ENCODE measurements at regions not wholly inside any gene's neighbourhood (a gene's known extent, or its start where the extent isn't known, plus 50 kb on each side); places are given as distances from the start of the nearest gene placed in this dataset.
"Not testable (repeated sequence)": the region's sequence is repeated elsewhere in the genome, so short reads cannot be mapped to it uniquely, and the experiment has no call there.

DNA sequence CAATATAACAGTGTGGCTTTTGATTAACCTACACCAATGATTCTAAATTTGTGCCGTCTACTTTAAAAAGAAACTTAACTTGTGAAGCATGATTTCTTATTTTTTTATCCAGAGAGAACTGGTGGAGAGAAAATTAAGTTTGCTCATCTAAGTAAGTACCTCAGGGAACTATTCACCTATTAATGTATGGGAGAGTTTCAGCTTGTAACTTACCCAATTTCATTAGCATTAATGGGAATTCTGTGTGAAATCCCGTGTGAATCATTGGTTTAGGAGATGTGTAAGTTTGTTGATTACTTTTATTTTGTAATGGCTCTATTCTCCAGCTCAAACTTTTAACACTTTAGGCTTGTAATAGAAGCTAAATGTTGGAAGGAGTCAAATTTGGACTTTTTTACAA lies 1061.5 kb downstream of the TDRD15 start:
- no peaks in the 10 kb centered on the region for H3K9me3 ChIP-seq (ENCODE audit: low read depth)
- no peaks in the 10 kb centered on the region for H3F3A ChIP-seq (ENCODE audit: low read depth)
- TF ChIP-seq EZH2 (IDR thresholded peaks at IDR 0.05) (no peak), EZH2phosphoT487 (IDR thresholded peaks at IDR 0.05) (no peak)
- TF ChIP-seq, protein P1, sequence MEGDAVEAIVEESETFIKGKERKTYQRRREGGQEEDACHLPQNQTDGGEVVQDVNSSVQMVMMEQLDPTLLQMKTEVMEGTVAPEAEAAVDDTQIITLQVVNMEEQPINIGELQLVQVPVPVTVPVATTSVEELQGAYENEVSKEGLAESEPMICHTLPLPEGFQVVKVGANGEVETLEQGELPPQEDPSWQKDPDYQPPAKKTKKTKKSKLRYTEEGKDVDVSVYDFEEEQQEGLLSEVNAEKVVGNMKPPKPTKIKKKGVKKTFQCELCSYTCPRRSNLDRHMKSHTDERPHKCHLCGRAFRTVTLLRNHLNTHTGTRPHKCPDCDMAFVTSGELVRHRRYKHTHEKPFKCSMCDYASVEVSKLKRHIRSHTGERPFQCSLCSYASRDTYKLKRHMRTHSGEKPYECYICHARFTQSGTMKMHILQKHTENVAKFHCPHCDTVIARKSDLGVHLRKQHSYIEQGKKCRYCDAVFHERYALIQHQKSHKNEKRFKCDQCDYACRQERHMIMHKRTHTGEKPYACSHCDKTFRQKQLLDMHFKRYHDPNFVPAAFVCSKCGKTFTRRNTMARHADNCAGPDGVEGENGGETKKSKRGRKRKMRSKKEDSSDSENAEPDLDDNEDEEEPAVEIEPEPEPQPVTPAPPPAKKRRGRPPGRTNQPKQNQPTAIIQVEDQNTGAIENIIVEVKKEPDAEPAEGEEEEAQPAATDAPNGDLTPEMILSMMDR (IDR thresholded peaks at IDR 0.05) = no peak
- no peak overlapping the region for H3K4me2 ChIP-seq
- no peaks in the 10 kb centered on the region for H4K20me1 ChIP-seq (ENCODE audit: low read depth)
- no peak overlapping the region for H2AFZ ChIP-seq (replicated peaks)
- no peak overlapping the region for H3K27ac ChIP-seq
- Mint-ChIP-seq H3K27me3 (ENCODE audit: insufficient read depth, low read depth) (no peaks in the 10 kb centered on the region), H3K36me3 (no peaks in the 10 kb centered on the region), H3K4me3 (no peak overlapping the region), H3K9me3 (peaks cover 5% of the 10 kb centered on the region), H3K4me1 (no peaks in the 10 kb centered on the region), H3K27ac (no peak overlapping the region)
- H3K36me3 ChIP-seq = no peaks in the 10 kb centered on the region
- DNase-seq (ENCODE audit: low spot score) = no peak
- H3K4me1 ChIP-seq = no peaks in the 10 kb centered on the region
- no peaks in the 10 kb centered on the region for H3K27me3 ChIP-seq
- H3K4me3 ChIP-seq = no peak overlapping the region
- no peaks in the 10 kb centered on the region for H3K79me2 ChIP-seq (ENCODE audit: low read depth)
- H3K9ac ChIP-seq = no peak overlapping the region

DNA sequence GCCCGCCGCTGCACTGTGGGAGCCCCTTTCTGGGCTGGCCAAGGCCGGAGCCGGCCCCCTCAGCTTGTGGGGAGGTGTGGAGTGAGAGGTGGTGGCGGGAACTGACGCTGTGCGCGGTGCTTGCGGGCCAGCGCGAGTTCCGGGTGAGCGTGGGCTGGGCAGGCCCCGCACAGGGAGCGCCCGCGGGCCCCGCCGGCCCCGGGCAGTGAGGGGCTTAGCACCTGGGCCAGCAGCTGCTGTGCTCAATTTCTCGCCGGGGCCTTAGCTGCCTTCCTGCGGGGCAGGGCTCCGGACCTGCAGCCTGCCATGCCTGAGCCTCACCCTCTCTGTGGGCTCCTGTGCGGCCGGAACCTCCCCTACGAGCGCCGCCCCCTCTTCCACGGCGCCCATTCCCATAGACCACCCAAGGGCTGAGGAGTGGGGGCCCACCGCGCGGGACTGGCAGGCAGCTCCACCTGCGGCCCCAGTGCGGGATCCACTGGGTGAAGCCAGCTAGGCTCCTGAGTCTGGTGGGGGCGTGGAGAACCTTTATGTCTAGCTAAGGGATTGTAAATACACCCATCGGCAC lies 1062.6 kb downstream of the TDRD15 start:
- not testable (repeated sequence) for H3K36me3 Mint-ChIP-seq; H3K36me3 ChIP-seq; H3K9me3 ChIP-seq (ENCODE audit: low read depth); H3K27me3 ChIP-seq; H3K9me3 Mint-ChIP-seq; H3K4me1 Mint-ChIP-seq; H3K4me2 ChIP-seq; H4K20me1 ChIP-seq (ENCODE audit: low read depth); H3K4me1 ChIP-seq; DNase-seq (ENCODE audit: low spot score); H3K9ac ChIP-seq; H3K27me3 Mint-ChIP-seq (ENCODE audit: insufficient read depth, low read depth); H3F3A ChIP-seq (ENCODE audit: low read depth); H2AFZ ChIP-seq (replicated peaks); H3K27ac ChIP-seq; H3K27ac Mint-ChIP-seq; H3K4me3 ChIP-seq; H3K4me3 Mint-ChIP-seq; H3K79me2 ChIP-seq (ENCODE audit: low read depth)

DNA sequence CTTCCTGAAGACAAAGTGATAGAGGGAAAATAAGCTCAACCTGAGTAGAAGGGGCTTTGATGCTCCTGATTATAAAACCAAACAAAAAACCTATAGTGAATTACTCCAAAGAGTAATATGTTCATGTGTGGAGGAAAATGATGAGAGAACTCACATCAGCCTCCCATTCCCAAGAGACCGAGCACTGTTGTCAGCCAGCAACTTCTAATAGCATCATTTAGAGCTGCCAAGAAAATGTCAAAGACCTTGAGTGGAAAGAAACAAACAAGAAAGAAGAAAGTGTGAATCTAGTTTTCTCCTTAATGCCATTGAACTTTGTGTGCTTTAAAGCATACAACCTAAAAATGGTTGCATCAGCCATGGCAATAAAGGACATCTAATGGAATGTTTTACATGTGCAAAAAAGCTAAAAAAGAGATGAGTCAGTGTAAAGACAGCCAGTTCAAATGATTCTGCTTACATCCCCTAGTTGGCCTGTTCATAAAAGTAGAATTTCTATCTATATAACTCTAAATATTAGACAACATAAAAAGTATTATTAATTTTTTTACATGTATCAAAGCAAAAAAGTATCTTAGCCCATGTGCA lies 1066.2 kb downstream of the TDRD15 start:
- H3K27ac Mint-ChIP-seq = no peak overlapping the region
- Histone ChIP-seq H3K27me3 (no peaks in the 10 kb centered on the region), H3F3A (ENCODE audit: low read depth) (no peaks in the 10 kb centered on the region), H3K4me2 (no peak overlapping the region), H2AFZ (replicated peaks) (no peak overlapping the region), H3K36me3 (no peaks in the 10 kb centered on the region), H3K9me3 (ENCODE audit: low read depth) (no peaks in the 10 kb centered on the region), H3K27ac (no peak overlapping the region), H3K4me1 (peaks cover 4% of the 10 kb centered on the region), H4K20me1 (ENCODE audit: low read depth) (no peaks in the 10 kb centered on the region), H3K9ac (no peak overlapping the region), H3K4me3 (no peak overlapping the region), H3K79me2 (ENCODE audit: low read depth) (no peaks in the 10 kb centered on the region)
- TF ChIP-seq, protein P1 (IDR thresholded peaks at IDR 0.05) = no peak
- no peak for TF ChIP-seq EZH2phosphoT487 (IDR thresholded peaks at IDR 0.05)
- no peak for TF ChIP-seq EZH2 (IDR thresholded peaks at IDR 0.05)
- no peak for DNase-seq (ENCODE audit: low spot score)
- H3K4me3 Mint-ChIP-seq = no peak overlapping the region
- H3K36me3 Mint-ChIP-seq = no peaks in the 10 kb centered on the region
- H3K4me1 Mint-ChIP-seq = no peaks in the 10 kb centered on the region
- no peaks in the 10 kb centered on the region for H3K27me3 Mint-ChIP-seq (ENCODE audit: insufficient read depth, low read depth)
- H3K9me3 Mint-ChIP-seq = peaks cover 5% of the 10 kb centered on the region

DNA sequence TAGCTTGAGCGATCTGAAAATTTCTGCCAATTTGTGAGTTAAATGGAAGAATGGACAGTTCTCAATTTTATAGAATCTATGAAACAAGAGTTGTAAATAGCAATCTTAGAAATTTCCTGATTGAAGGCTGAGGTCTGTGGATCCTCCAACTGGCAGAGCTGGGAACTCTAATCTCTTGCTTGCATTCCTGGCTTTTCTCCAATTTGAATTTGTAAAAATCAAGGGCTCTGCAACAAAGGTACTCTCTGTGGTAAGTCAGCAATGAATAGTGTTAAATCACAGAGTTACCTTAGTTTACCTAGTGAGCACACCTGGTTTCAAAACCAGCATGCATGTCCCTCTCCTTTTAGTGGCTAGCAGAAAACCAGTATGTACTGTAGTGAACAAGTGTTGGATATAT lies 1070.5 kb downstream of the TDRD15 start:
- no peak for DNase-seq (ENCODE audit: low spot score)
- H3K36me3 ChIP-seq = no peaks in the 10 kb centered on the region

More for the DNA sequence above, 1070.5 kb downstream of the TDRD15 start:
- no peak overlapping the region for H2AFZ ChIP-seq (replicated peaks)
- H3K79me2 ChIP-seq (ENCODE audit: low read depth) = no peaks in the 10 kb centered on the region
- H3K4me1 ChIP-seq = peaks cover 17% of the 10 kb centered on the region
- Mint-ChIP-seq H3K9me3 (no peaks in the 10 kb centered on the region), H3K27ac (no peak overlapping the region), H3K4me3 (no peak overlapping the region), H3K4me1 (peaks cover 10% of the 10 kb centered on the region), H3K36me3 (no peaks in the 10 kb centered on the region), H3K27me3 (ENCODE audit: insufficient read depth, low read depth) (no peaks in the 10 kb centered on the region)
- H3K27ac ChIP-seq = no peak overlapping the region
- no peaks in the 10 kb centered on the region for H3K27me3 ChIP-seq
- no peak overlapping the region for H3K9ac ChIP-seq
- H3K4me2 ChIP-seq = no peak overlapping the region
- no peaks in the 10 kb centered on the region for H3K9me3 ChIP-seq (ENCODE audit: low read depth)
- no peaks in the 10 kb centered on the region for H4K20me1 ChIP-seq (ENCODE audit: low read depth)
- no peak overlapping the region for H3K4me3 ChIP-seq
- H3F3A ChIP-seq (ENCODE audit: low read depth) = peaks cover 7% of the 10 kb centered on the region
- TF ChIP-seq EZH2phosphoT487 (IDR thresholded peaks at IDR 0.05) = no peak
- no peak for TF ChIP-seq EZH2 (IDR thresholded peaks at IDR 0.05)
- TF ChIP-seq, protein P1 (IDR thresholded peaks at IDR 0.05) = no peak
